OCI-LY1 (cell line): ENCODE measurements at regions not wholly inside any gene's neighbourhood (a gene's known extent, or its start where the extent isn't known, plus 50 kb on each side); places are given as distances from the start of the nearest gene placed in this dataset.

Source experiments
- H2AFZ ChIP-seq: fragments of 200-600 bp; sonication (generic), shearing (Covaris generic); 2 replicates; pipeline ENCODE4 v1.6.0; 2014; ENCODE audit warnings: antibody characterized with exemption, mild to moderate bottlenecking, low read length
- H3F3A ChIP-seq: fragments of 200-600 bp; sonication (generic), shearing (Covaris generic); 2 replicates; pipeline ENCODE4 v1.6.0; 2014; ENCODE audit warnings: mild to moderate bottlenecking, antibody characterized with exemption, low read length, moderate library complexity; ENCODE audit not compliant: insufficient read depth
- H3K27ac ChIP-seq: fragments of 200-600 bp; sonication (generic); 2 replicates; pipeline ENCODE4 v1.5.1; 2014; ENCODE audit warnings: low read length, mixed run types, mild to moderate bottlenecking, low read depth; ENCODE audit not compliant: poor library complexity, severe bottlenecking
- H3K27me3 ChIP-seq: fragments of 200-600 bp; sonication (generic); 2 replicates; pipeline ENCODE4 v1.6.0; 2014; ENCODE audit warnings: antibody characterized with exemption, mild to moderate bottlenecking, low read length, moderate library complexity; ENCODE audit not compliant: insufficient read depth
- H3K36me3 ChIP-seq: fragments of 200-600 bp; sonication (generic); 2 replicates; pipeline ENCODE4 v1.6.1; 2014; ENCODE audit warnings: mild to moderate bottlenecking, antibody characterized with exemption, low read length, moderate library complexity, mixed read lengths; ENCODE audit not compliant: insufficient read depth
- H3K4me1 ChIP-seq: fragments of 200-600 bp; sonication (generic); 2 replicates; pipeline ENCODE4 v1.5.1; 2014; ENCODE audit warnings: mild to moderate bottlenecking, low read length, moderate library complexity; ENCODE audit not compliant: insufficient read depth, severe bottlenecking
- H3K4me2 ChIP-seq: fragments of 200-600 bp; sonication (generic), shearing (Covaris generic); 2 replicates; pipeline ENCODE4 v1.6.1; 2014; ENCODE audit warnings: low read length
- H3K4me3 ChIP-seq: fragments of 200-600 bp; sonication (generic); 2 replicates; pipeline ENCODE4 v1.5.1; 2014; ENCODE audit warnings: low read length, low read depth, mild to moderate bottlenecking, mixed read lengths; ENCODE audit not compliant: poor library complexity, severe bottlenecking
- H3K79me2 ChIP-seq: fragments of 200-600 bp; shearing (Covaris generic); 2 replicates; pipeline ENCODE4 v1.6.1; 2016; ENCODE audit warnings: mixed run types, low read length, mixed read lengths; ENCODE audit not compliant: insufficient read depth
- H3K9ac ChIP-seq: fragments of 200-600 bp; sonication (generic), shearing (Covaris generic); 2 replicates; pipeline ENCODE4 v1.6.1; 2014; ENCODE audit warnings: mild to moderate bottlenecking, low read length, mixed read lengths
- H3K9me2 ChIP-seq: fragments of 200-600 bp; sonication (generic), shearing (Covaris generic); 2 replicates; pipeline ENCODE4 v1.6.1; 2014; ENCODE audit warnings: low read depth, mild to moderate bottlenecking, low read length, mixed read lengths
- H3K9me3 ChIP-seq: fragments of 200-600 bp; shearing (Covaris generic); 2 replicates; pipeline ENCODE4 v1.6.1; 2014; ENCODE audit warnings: low read length, mixed read lengths
- H4K20me1 ChIP-seq: fragments of 200-600 bp; sonication (generic), shearing (Covaris generic); 2 replicates; pipeline ENCODE4 v1.6.0; 2016; ENCODE audit warnings: mild to moderate bottlenecking, low read length; ENCODE audit not compliant: insufficient read depth
- CTCF ChIP-seq: fragments of 200-600 bp; sonication (generic), shearing (Covaris generic); IDR thresholded peaks from 2 replicates; pipeline ENCODE4 v1.5.1; 2017; ENCODE audit warnings: mild to moderate bottlenecking, antibody characterized with exemption, low read length, moderate library complexity, mixed read lengths
- EZH2 ChIP-seq: fragments of 200-600 bp; sonication (generic), shearing (Covaris generic); IDR thresholded peaks from 2 replicates; pipeline ENCODE4 v1.8.0; 2017; ENCODE audit warnings: borderline replicate concordance, mixed run types, mild to moderate bottlenecking, antibody characterized with exemption, low read length, moderate library complexity, mixed read lengths

- Histone ChIP-seq H3K9ac (no peak overlapping the region), H2AFZ (no peak overlapping the region), H4K20me1 (no peaks in the 10 kb centered on the region), H3K4me2 (no peak overlapping the region), H3K4me1 (no peaks in the 10 kb centered on the region), H3K36me3 (no peaks in the 10 kb centered on the region), H3K9me2 (no peaks in the 10 kb centered on the region), H3K79me2 (no peaks in the 10 kb centered on the region), H3K4me3 (no peak overlapping the region), H3K9me3 (no peaks in the 10 kb centered on the region), H3K27me3 (no peaks in the 10 kb centered on the region), H3K27ac (no peak overlapping the region), H3F3A (no peaks in the 10 kb centered on the region)
- no peak for TF ChIP-seq EZH2
- TF ChIP-seq CTCF: no peak
Observed at GRCh38 chr11:42498971-42499370, 812.8 kb upstream of the API5 start.

- Histone ChIP-seq H3F3A (no peaks in the 10 kb centered on the region), H3K4me3 (no peak overlapping the region), H3K9me3 (no peaks in the 10 kb centered on the region), H3K79me2 (no peaks in the 10 kb centered on the region), H3K36me3 (no peaks in the 10 kb centered on the region), H2AFZ (no peak overlapping the region), H3K4me1 (no peaks in the 10 kb centered on the region), H3K27me3 (no peaks in the 10 kb centered on the region), H3K9ac (no peak overlapping the region), H3K27ac (no peak overlapping the region), H3K9me2 (no peaks in the 10 kb centered on the region), H3K4me2 (no peak overlapping the region), H4K20me1 (no peaks in the 10 kb centered on the region)
- no peak for TF ChIP-seq CTCF
Observed at GRCh38 chr11:42502151-42502550, 809.6 kb upstream of the API5 start.

- no peak overlapping the region for H3K27ac ChIP-seq
- no peak overlapping the region for H3K4me2 ChIP-seq
- no peaks in the 10 kb centered on the region for H3K4me1 ChIP-seq
- TF ChIP-seq EZH2 (no peak), CTCF (no peak)
- H3K27me3 ChIP-seq: no peaks in the 10 kb centered on the region
- no peaks in the 10 kb centered on the region for H3F3A ChIP-seq
- H3K4me3 ChIP-seq: no peak overlapping the region
- H3K9me2 ChIP-seq: no peaks in the 10 kb centered on the region
- H2AFZ ChIP-seq: no peak overlapping the region
- H3K36me3 ChIP-seq: no peaks in the 10 kb centered on the region
- H3K9me3 ChIP-seq: no peaks in the 10 kb centered on the region
- H4K20me1 ChIP-seq: no peaks in the 10 kb centered on the region
- H3K9ac ChIP-seq: no peak overlapping the region
- H3K79me2 ChIP-seq: no peaks in the 10 kb centered on the region
Observed at GRCh38 chr11:42521994-42522393, 789.8 kb upstream of the API5 start.
